ENCODE measurements at regions not wholly inside any gene's neighbourhood (a gene's known extent, or its start where the extent isn't known, plus 50 kb on each side); places are given as distances from the start of the nearest gene placed in this dataset.

DNA sequence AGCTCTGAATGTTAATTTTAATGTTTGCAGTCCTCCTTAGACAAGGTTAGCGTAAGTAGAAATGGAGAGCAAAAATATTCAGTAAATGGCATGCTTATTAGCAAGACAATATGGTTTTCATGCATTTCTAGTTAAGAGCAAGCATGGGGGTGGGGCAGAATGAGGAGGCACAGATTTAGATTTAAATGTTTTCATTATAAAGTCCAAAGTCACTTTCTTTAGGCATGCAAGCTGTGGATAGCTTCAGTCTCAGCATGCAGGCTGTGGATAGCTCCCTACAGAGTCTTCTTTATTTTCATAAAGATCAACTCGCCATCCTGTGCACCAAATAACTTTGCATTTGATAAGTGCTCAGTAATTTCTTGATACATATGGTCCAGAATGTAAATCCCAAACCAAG is 1294.5 kb upstream of the ADGRL2 start:
- Histone ChIP-seq H3K9me2 (replicated peaks; ENCODE audit: insufficient read depth, low read length) (no peaks in the 10 kb centered on the region), H3K27me3 (replicated peaks; ENCODE audit: insufficient read depth, low read length) (no peaks in the 10 kb centered on the region), H3K4me3 (ENCODE audit: low read length) (no peak overlapping the region), H3K36me3 (replicated peaks; ENCODE audit: insufficient read depth, low read length) (no peaks in the 10 kb centered on the region), H3K79me2 (ENCODE audit: low read length) (no peaks in the 10 kb centered on the region), H2AFZ (ENCODE audit: low read length) (no peak overlapping the region), H3K4me1 (ENCODE audit: low read length) (no peaks in the 10 kb centered on the region), H3K4me2 (ENCODE audit: low read depth, low read length) (no peak overlapping the region), H4K20me1 (ENCODE audit: insufficient read depth, low read length) (no peaks in the 10 kb centered on the region), H3K27ac (ENCODE audit: low read length) (no peak overlapping the region), H3K9ac (ENCODE audit: low read length) (no peak overlapping the region), H3F3A (ENCODE audit: insufficient read depth, low read length) (no peaks in the 10 kb centered on the region), H3K9me3 (replicated peaks; ENCODE audit: insufficient read depth, low read length) (no peaks in the 10 kb centered on the region)
- no peak for DNase-seq
- TF ChIP-seq CTCF (IDR thresholded peaks at IDR 0.05; ENCODE audit: low read length) (no peak), EZH2phosphoT487 (IDR thresholded peaks at IDR 0.05; ENCODE audit: low read length) (no peak), EZH2 (optimal IDR thresholded peaks at IDR 0.05; ENCODE audit: low read depth, low read length) (no peak)

DNA sequence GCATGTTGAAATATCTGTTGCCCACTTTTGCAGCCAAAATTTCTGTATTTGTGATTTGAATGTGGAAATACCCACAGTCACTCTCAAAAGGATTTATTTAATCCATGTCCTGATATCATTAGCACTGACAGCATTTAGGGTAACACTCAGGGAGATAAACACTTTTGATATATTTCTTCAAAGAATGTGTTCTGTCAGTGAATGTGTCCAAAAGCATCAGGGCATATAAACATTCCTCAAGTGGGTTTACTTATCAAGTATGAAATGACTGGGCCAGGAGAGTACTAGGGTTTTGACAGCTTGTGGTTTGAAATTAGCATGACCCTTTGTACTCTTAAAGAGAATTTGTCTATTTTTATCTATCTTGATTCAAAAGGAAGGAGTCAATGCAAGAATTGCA is 1302.1 kb upstream of the ADGRL2 start:
- Histone ChIP-seq H3F3A (ENCODE audit: insufficient read depth, low read length) (no peaks in the 10 kb centered on the region), H3K9ac (ENCODE audit: low read length) (no peak overlapping the region), H3K79me2 (ENCODE audit: low read length) (no peaks in the 10 kb centered on the region), H3K4me2 (ENCODE audit: low read depth, low read length) (no peak overlapping the region), H3K27ac (ENCODE audit: low read length) (no peak overlapping the region), H3K4me1 (ENCODE audit: low read length) (no peaks in the 10 kb centered on the region), H3K27me3 (replicated peaks; ENCODE audit: insufficient read depth, low read length) (no peaks in the 10 kb centered on the region), H3K4me3 (ENCODE audit: low read length) (no peak overlapping the region), H3K9me3 (replicated peaks; ENCODE audit: insufficient read depth, low read length) (no peaks in the 10 kb centered on the region), H4K20me1 (ENCODE audit: insufficient read depth, low read length) (no peaks in the 10 kb centered on the region), H2AFZ (ENCODE audit: low read length) (no peak overlapping the region), H3K36me3 (replicated peaks; ENCODE audit: insufficient read depth, low read length) (no peaks in the 10 kb centered on the region), H3K9me2 (replicated peaks; ENCODE audit: insufficient read depth, low read length) (no peaks in the 10 kb centered on the region)
- no peak for TF ChIP-seq EZH2phosphoT487 (IDR thresholded peaks at IDR 0.05; ENCODE audit: low read length)
- TF ChIP-seq CTCF (IDR thresholded peaks at IDR 0.05; ENCODE audit: low read length): no peak
- TF ChIP-seq EZH2 (optimal IDR thresholded peaks at IDR 0.05; ENCODE audit: low read depth, low read length): no peak
- no peak for DNase-seq

DNA sequence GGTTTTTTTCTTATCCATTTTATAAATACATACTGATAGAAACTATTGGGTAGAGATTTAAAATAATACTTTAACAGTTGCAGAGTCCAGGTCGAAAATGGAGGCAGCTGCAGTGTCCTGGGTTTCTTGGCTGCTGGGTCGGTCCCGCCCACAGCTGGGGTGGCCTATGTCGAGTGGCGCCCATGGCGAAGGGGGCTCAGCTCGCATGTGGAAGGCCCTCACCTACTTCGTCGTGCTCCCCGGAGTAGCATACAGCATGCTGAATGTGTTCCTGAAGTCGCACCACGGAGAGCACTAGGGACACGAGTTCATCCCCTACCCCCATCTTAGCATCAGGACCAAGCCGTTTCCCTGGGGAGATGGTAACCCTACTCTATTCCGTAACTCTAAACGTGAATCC is 1304.9 kb upstream of the ADGRL2 start:
- H3K9me2 ChIP-seq (replicated peaks; ENCODE audit: insufficient read depth, low read length): no peaks in the 10 kb centered on the region
- DNase-seq: no peak
- no peaks in the 10 kb centered on the region for H3K9me3 ChIP-seq (replicated peaks; ENCODE audit: insufficient read depth, low read length)
- H2AFZ ChIP-seq (ENCODE audit: low read length): no peak overlapping the region
- H3K27ac ChIP-seq (ENCODE audit: low read length): no peak overlapping the region
- no peaks in the 10 kb centered on the region for H3K36me3 ChIP-seq (replicated peaks; ENCODE audit: insufficient read depth, low read length)
- no peak overlapping the region for H3K9ac ChIP-seq (ENCODE audit: low read length)
- H3K4me3 ChIP-seq (ENCODE audit: low read length): no peak overlapping the region
- H3K4me2 ChIP-seq (ENCODE audit: low read depth, low read length): no peak overlapping the region
- no peaks in the 10 kb centered on the region for H3F3A ChIP-seq (ENCODE audit: insufficient read depth, low read length)
- TF ChIP-seq CTCF (IDR thresholded peaks at IDR 0.05; ENCODE audit: low read length): no peak
- TF ChIP-seq EZH2phosphoT487 (IDR thresholded peaks at IDR 0.05; ENCODE audit: low read length): no peak
- TF ChIP-seq EZH2 (optimal IDR thresholded peaks at IDR 0.05; ENCODE audit: low read depth, low read length): no peak
- no peaks in the 10 kb centered on the region for H4K20me1 ChIP-seq (ENCODE audit: insufficient read depth, low read length)
- no peaks in the 10 kb centered on the region for H3K27me3 ChIP-seq (replicated peaks; ENCODE audit: insufficient read depth, low read length)
- H3K4me1 ChIP-seq (ENCODE audit: low read length): no peaks in the 10 kb centered on the region
- H3K79me2 ChIP-seq (ENCODE audit: low read length): no peaks in the 10 kb centered on the region

Data from MM.1S (cell line).